SH-SY5Y (cell line): ENCODE measurements at regions not wholly inside any gene's neighbourhood (a gene's known extent, or its start where the extent isn't known, plus 50 kb on each side); places are given as distances from the start of the nearest gene placed in this dataset.

ENCODE experiments used
- GATA2 ChIP-seq: IDR thresholded peaks from 2 replicates; pipeline ENCODE4 v1.6.1; 2011; ENCODE audit warnings: mild to moderate bottlenecking, low read depth, low read length
- GATA3 ChIP-seq: IDR thresholded peaks from 2 replicates; pipeline ENCODE4 v1.6.1; 2011; ENCODE audit warnings: low read depth, mild to moderate bottlenecking, low read length, moderate library complexity

GRCh38 chr13:72050251-72050650 is 183.2 kb upstream of the DACH1 start:
- TF ChIP-seq GATA3 (no peak), GATA2 (no peak)
